Muscle of back (tissue), 3 donors: ENCODE measurements at regions not wholly inside any gene's neighbourhood (a gene's known extent, or its start where the extent isn't known, plus 50 kb on each side); places are given as distances from the start of the nearest gene placed in this dataset.
A peak's percentile ranks its signal among the peaks of the same experiment; 100 is the strongest.
"Not testable (repeated sequence)": the region's sequence is repeated elsewhere in the genome, so short reads cannot be mapped to it uniquely, and the experiment has no call there.

Experiments
- DNase-seq, 3 donors: peaks; one replicate each; pipeline versions ENCODE4 v3.0.0 to v3.0.0-alpha.2; 2013

GRCh38 chrX:44675362-44676024 lies 132.8 kb upstream of the FUNDC1 start:
- peak; percentile 54 to 83 (median 62) for DNase-seq

GRCh38 chrX:44674906-44675305 lies 132.2 kb upstream of the FUNDC1 start:
- DNase-seq, result peak in 1 of 3 donors; percentile 15

GRCh38 chrX:44669626-44670025 lies 127.0 kb upstream of the FUNDC1 start:
- DNase-seq, result no peak

GRCh38 chrX:44667771-44668170 lies 125.1 kb upstream of the FUNDC1 start:
- DNase-seq, result no peak

- not testable (repeated sequence) for DNase-seq
Measured at GRCh38 chrX:44657718-44658246, 115.1 kb upstream of the FUNDC1 start.

- DNase-seq, result no peak
Measured at GRCh38 chrX:44651358-44651757, 108.7 kb upstream of the FUNDC1 start.

- no peak for DNase-seq
Measured at GRCh38 chrX:44643723-44644122, 101.1 kb upstream of the FUNDC1 start.

- no peak for DNase-seq
Measured at GRCh38 chrX:44637282-44637681, 94.6 kb upstream of the FUNDC1 start.

- DNase-seq, result no peak
Measured at GRCh38 chrX:44621078-44621477, 78.4 kb upstream of the FUNDC1 start.

- DNase-seq, result no peak
Measured at GRCh38 chrX:44619039-44619438, 76.4 kb upstream of the FUNDC1 start.

- DNase-seq, result no peak
Measured at GRCh38 chrX:44596277-44596676, 53.6 kb upstream of the FUNDC1 start.
